NCI-H2227 (cell line): ENCODE measurements at regions not wholly inside any gene's neighbourhood (a gene's known extent, or its start where the extent isn't known, plus 50 kb on each side); places are given as distances from the start of the nearest gene placed in this dataset.
A peak's percentile ranks its signal among the peaks of the same experiment; 100 is the strongest.
"Not testable (repeated sequence)": the region's sequence is repeated elsewhere in the genome, so short reads cannot be mapped to it uniquely, and the experiment has no call there.

ENCODE experiments used
- DNase-seq: peaks from one replicate; lab custom pipeline; 2025; ENCODE audit not compliant: unreplicated experiment; lab: John Stamatoyannopoulos, UW

GRCh38 chr13:111575276-111575675 is 254.8 kb downstream of the TEX29 start:
- no peak for DNase-seq

- no peak for DNase-seq
Measured at GRCh38 chr13:111575719-111576118, 255.3 kb downstream of the TEX29 start.

- no peak for DNase-seq
Measured at GRCh38 chr13:111577208-111577828, 256.9 kb downstream of the TEX29 start.

- DNase-seq: no peak
Measured at GRCh38 chr13:111577956-111578605, 257.6 kb downstream of the TEX29 start.

GRCh38 chr13:111584101-111584672 is 263.7 kb downstream of the TEX29 start:
- DNase-seq: no peak

- DNase-seq: no peak
Measured at GRCh38 chr13:111584870-111585269, 264.4 kb downstream of the TEX29 start.

GRCh38 chr13:111586291-111586690 is 265.8 kb downstream of the TEX29 start:
- no peak for DNase-seq

GRCh38 chr13:111587249-111587648 is 266.8 kb downstream of the TEX29 start:
- DNase-seq: no peak

GRCh38 chr13:111589321-111589720 is 268.9 kb downstream of the TEX29 start:
- DNase-seq: no peak

GRCh38 chr13:111589992-111590391 is 269.6 kb downstream of the TEX29 start:
- DNase-seq: no peak

GRCh38 chr13:111590796-111591195 is 270.4 kb downstream of the TEX29 start:
- no peak for DNase-seq

GRCh38 chr13:111593490-111593889 is 273.0 kb downstream of the TEX29 start:
- not testable (repeated sequence) for DNase-seq

GRCh38 chr13:111594606-111595005 is 274.2 kb downstream of the TEX29 start:
- no peak for DNase-seq

GRCh38 chr13:111595276-111595675 is 274.8 kb downstream of the TEX29 start:
- DNase-seq: no peak

GRCh38 chr13:111595791-111596190 is 275.3 kb downstream of the TEX29 start:
- no peak for DNase-seq

GRCh38 chr13:111597191-111597611 is 276.8 kb downstream of the TEX29 start:
- DNase-seq: peak; percentile 16

GRCh38 chr13:111597618-111598017 is 277.2 kb downstream of the TEX29 start:
- DNase-seq: no peak

- no peak for DNase-seq
Measured at GRCh38 chr13:111598747-111599146, 278.3 kb downstream of the TEX29 start.

GRCh38 chr13:111599791-111600190 is 279.3 kb downstream of the TEX29 start:
- DNase-seq: no peak

- no peak for DNase-seq
Measured at GRCh38 chr13:111602874-111603273, 282.4 kb downstream of the TEX29 start.

- DNase-seq: no peak
Measured at GRCh38 chr13:111604097-111604496, 283.7 kb downstream of the TEX29 start.

- DNase-seq: no peak
Measured at GRCh38 chr13:111608556-111608955, 288.1 kb downstream of the TEX29 start.
